NCI-H146 treated with DMSO at 0.1 percent for 48 hours (cell line): ENCODE measurements at regions not wholly inside any gene's neighbourhood (a gene's known extent, or its start where the extent isn't known, plus 50 kb on each side); places are given as distances from the start of the nearest gene placed in this dataset.

Source experiments
- DNase-seq: peaks from one replicate; lab custom pipeline; 2025; ENCODE audit not compliant: unreplicated experiment; lab: John Stamatoyannopoulos, UW

DNA sequence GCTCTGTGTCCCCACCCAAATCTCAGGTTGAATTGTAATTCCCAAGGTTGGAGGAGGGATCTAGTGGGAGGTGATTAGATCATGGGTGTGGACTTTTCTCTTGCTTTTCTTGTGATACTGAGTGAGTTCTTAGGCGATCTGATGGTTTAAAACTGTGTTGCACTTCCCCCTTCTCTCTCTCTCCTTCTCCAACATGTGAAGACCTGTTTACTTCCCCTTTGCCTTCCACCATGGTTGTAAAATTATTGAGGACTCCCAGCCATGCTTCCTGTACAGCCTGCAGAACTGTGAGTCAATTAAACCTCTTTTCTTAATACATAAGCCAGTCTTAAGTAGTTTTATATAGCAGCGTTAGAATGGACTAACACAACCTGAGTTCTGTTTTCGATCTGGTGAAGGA lies 738.2 kb downstream of the ARAP2 start:
- no peak for DNase-seq

DNA sequence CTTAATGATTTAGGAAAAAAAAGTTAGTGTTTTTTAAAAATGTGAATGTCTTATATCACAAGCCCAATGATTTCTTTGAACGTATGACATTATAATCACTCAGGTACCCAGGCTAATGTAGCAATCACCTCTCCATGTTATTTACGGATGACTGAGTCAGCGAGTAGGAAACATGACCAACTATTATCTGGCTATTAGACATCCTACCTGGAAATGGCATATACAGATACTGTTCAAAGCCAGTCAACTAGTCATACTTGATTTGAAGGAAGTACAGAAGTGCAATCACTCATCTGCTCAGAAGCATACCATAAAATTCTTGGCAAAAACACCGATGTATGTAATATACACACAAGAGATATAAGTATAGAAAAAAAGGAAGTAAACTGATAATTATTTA lies 732.5 kb downstream of the ARAP2 start:
- no peak for DNase-seq

DNA sequence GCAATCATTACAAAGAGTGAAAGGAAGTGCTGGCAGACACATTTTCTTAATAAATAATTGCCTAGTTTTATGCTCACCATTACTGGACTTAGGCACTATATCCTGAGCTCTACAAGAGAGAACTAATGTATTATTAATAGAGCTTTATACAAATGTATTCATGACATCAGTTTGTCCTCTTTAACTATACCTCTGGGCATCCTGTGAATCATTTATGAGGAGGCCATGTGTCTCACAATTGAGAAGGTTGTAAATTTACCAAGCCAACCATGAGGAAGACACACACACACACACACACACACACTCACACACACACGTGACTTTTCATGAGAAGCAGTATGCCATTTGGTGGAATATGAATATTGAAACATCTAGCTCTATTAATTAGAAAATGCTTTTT lies 728.2 kb downstream of the ARAP2 start:
- no peak for DNase-seq

DNA sequence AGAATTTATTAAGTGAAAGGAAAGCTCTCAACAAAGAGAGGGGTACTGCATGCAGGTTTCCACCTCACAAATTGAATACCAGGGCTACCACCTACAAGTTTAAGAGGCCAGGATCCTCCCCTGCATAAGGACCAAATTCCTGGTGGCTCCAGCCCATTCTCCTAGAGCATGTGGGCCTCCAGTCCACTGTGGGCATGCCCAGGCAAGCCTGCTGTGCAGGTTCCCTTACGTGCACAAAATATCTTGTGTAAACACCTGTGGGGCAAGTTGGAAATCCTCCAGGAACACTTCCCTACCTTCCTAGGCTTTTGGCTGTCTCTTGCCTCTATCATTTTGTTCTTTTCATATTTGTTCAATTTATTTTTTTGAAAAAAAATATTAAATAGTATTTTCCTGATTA lies 724.3 kb downstream of the ARAP2 start:
- no peak for DNase-seq

DNA sequence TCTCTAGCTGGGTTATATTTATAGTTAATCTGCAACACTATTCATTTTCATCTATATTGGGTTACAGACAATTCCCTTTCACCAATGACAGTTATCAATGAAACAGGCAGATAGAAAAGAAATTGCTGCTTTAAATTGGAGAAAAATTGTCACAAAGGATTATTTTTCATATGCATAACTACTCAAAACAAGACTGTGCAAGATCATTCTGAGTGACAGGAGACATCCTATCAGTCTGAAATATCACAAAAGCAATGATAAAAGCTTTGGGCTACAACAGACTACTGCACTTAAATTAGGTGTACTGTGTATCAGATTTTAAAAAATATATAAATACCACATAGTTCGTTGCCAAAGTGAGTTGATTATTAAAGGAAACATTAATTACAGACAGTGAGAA lies 722.6 kb downstream of the ARAP2 start:
- DNase-seq: no peak

GRCh38 chr4:35525192-35525978 lies 718.9 kb downstream of the ARAP2 start:
- DNase-seq: peak; percentile 68

- DNase-seq: no peak
Observed at GRCh38 chr4:35526456-35526855, 717.9 kb downstream of the ARAP2 start.

DNA sequence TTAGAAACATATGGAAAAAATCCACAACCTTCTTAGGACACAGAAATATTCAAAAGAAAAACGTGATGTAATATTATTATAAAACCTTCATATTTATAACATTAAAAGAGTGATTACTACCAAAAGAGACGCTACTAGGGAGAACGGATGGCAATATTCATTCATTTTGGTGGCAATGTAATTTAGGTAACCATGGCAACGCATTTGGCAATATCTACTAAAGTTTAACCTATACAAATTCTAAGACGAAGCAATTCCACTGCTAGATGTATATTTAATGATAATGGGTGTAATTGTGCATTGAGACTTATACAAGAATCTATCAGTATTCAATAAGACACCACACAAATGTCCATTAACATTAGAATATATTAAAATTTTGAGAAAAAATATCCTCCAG lies 709.4 kb downstream of the ARAP2 start:
- DNase-seq: no peak

DNA sequence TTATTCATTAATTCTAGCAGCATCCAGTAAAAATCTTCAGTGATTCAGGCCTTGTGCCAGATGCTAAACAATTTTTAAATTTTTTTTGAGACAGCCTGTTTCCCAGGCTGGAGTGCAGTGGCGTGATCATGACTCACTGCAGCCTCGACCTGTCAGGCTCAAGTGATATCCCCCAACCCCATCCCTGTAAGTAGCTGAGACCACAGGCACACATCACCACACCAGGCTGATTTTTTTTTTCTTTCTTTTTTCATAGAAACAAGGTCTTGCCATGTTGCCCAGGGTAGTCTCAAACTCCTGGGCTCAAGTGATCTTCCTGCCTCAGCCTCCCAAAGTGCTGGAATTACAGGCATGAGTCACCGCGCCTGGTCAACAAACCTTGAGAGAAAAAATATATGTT lies 705.5 kb downstream of the ARAP2 start:
- no peak for DNase-seq

DNA sequence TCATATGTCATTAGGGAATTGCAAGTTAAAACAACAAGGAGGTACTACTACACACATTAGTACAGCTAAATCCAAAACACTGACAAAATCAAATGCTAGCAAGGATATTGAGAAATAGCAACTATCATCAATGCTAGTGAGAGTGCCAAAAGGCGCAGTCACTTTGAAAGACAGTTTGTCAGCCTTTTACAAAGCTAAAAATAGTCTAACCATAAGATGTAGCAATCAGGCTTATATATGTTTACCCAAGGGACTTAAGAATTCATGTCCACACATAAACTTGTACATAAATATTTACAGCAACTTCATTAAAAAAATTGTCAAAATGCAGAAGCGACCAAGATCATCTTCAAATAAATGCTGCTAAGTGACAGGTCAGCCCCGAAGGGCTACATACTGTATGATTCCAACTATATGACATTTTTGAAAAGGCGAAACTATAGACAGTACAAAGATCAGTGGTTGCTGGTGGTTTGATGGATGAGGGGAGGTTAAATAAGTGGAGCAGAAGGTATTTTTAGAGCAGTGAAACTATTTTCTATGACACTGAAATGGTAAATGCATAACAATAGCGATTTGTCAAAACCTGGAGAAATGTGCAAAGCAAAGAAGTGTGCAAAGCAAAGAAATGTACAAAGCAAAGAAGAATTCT lies 704.8 kb downstream of the ARAP2 start:
- DNase-seq: no peak

DNA sequence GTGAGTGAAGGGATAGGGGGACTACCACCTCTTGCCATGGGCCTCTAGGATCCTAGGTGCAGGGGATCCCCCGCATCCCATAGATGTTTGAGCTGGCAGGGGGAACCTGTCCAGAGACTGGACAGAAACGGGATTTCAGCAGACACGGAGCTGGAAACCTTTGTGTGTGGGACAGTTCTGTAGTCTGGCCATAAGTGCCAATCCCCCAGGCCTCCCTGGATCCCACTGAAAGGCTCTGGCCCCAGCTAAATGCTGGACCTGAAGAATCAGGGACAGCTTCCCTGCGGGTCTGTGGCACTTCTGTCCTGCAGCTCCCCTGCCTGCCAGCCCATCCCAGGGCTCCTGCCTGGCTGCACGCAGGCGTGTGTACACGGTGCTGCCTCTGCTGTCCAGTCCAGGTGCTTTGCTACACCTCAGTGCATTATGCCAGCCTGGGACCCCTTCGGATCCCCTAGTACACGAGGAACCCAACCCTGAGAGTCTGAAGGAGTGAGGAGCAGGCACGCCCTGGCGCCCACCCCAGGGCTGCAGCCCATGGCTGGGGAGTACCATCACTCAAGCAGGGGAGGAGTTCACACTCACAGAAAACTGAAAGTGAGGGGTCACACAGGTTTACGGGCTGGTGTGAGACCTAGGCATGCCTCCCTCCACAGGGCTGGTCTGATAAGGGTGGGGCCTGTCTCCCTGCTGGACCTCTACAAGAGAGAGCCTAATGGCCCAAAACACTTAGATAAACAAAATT lies 703.0 kb downstream of the ARAP2 start:
- peak; percentile 24 for DNase-seq

- no peak for DNase-seq
Observed at GRCh38 chr4:35541888-35542213, 702.5 kb downstream of the ARAP2 start.

- no peak for DNase-seq
Observed at GRCh38 chr4:35548921-35549320, 695.4 kb downstream of the ARAP2 start.

DNA sequence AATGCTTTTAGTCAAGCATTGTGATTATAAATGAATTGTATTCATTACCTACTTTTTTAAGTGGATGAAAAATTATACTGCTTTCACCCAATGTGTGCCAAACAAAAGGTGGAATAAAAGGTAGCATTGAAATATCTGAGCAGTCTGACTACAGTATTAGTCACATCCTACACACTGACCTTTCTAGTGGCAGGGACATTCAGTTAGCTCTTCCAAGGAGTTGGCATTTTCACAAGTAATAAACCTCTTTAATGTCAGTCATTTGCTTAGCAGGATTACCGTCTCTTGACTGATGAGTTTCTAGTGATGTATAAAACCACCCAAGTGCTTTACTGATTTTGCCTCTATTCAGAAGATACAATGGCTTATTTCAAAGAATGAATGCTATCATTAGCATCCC lies 687.9 kb downstream of the ARAP2 start:
- no peak for DNase-seq

GRCh38 chr4:35559559-35560365 lies 684.6 kb downstream of the ARAP2 start:
- no peak for DNase-seq

DNA sequence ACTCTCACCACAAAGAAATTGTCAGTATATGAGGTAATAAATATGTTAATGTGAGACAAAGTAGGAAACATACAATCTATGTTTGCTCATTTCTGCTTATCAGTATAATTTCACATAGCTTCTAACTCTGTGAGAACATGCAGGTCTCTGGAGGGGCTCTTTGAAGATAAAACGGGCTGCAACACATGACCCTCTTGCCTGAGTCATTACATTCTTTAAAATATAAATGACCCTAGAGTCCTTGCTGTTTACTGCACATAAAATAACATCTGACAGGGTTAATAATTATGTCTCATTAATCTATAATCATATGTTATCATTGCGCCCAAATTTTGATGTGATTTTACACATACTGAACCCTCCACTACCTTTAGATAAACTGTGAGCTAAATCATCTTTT lies 681.5 kb downstream of the ARAP2 start:
- DNase-seq: no peak

DNA sequence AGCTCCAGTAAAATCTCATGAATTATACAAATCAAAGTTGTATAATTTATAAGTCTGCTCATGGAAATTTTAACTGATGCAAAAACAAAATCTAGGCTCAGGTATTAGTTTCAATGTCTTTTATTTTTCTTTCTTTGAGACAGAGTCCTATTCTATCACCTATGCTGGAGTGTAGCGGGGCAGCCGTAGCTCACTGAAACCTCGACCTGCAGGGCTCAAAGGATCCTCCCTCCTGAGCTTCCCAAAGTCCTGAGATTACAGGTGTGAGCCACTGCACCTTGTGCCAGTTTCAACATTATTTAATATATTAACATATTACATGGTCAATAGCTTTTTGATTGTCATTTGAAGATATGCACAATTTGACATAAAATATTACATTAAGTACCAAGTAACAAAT lies 678.7 kb downstream of the ARAP2 start:
- DNase-seq: no peak

- DNase-seq: no peak
Observed at GRCh38 chr4:35591035-35591434, 653.3 kb downstream of the ARAP2 start.

DNA sequence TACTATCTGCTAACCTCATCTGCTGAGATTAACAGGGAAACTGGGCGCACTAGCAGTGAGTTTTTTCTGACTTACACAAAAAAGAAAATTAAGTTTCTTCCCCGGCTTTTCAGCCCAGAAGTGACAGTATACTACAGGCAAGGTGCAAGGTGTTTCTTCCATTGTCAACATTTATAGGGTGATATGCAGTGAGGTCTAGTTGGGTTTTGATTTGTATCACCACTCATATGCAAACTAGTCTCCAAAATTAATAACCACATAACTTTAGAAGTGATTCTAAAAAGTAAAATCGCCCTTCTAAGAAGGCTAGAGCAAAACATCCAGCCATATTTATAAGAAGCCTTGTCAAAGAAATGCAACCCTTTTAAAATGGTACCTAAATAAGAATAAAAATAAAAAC lies 640.1 kb downstream of the ARAP2 start:
- DNase-seq: no peak

DNA sequence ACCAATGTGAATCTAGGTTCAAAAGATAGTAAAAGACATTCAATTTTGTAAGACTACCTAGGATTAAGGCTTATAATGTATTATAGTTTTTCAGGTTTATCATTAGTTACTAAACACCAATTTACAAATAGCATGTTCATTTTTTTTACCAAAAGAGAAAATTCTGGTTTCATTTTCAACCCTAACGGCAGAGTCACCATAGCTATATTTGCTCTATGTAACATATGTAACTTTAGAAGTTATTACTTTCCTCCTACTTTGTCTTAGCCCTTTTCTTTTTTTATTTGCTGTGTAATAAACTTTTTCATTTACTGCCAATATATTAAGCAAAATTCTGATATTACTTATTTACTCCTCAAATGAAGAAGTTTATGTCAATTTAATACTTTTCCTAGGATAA lies 639.6 kb downstream of the ARAP2 start:
- DNase-seq: no peak

GRCh38 chr4:35608205-35608604 lies 636.1 kb downstream of the ARAP2 start:
- DNase-seq: no peak
